ENCODE measurements at regions not wholly inside any gene's neighbourhood (a gene's known extent, or its start where the extent isn't known, plus 50 kb on each side); places are given as distances from the start of the nearest gene placed in this dataset.

DNA sequence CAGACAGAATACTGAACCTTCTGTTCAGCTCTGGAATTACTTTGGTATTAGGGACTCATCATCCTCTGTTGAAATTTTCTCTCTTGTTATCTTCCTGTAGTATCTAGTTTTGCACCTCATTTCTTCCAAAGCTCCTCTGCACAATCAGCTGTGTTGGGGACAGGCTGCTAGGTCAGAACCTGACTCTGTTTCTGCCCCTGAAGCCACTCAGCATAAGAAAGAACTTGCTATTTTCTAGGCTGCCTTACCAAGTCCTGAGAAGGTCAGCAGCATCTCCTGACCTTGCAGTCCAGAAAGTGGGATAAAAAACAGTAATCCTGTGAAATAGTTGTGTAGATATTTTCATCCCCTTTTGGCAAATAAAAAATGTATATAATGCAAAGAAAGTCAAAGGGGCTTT, 862.6 kb downstream of the SORCS3 start:
- FAIRE-seq: no peak
- dilution Hi-C loops (cut with MboI; ENCODE audit: extremely low pct_ligation_motif_present, low sequenced_read_pairs): no loop called here
- Histone ChIP-seq H3K27me3 (ENCODE audit: control insufficient read depth, extremely low read depth, insufficient read depth, low read length) (no peaks in the 10 kb centered on the region), H3K4me3 (ENCODE audit: control insufficient read depth in 2 of 3, extremely low read depth in 1 of 3, insufficient read depth in 2 of 3, low read depth in 1 of 3, low read length in 3 of 3) (no peak overlapping the region), H4K20me1 (ENCODE audit: control insufficient read depth, extremely low read depth, insufficient read depth, low read length) (no peaks in the 10 kb centered on the region), H3K79me2 (ENCODE audit: control insufficient read depth, insufficient read depth, low read length) (no peaks in the 10 kb centered on the region), H3K9me1 (ENCODE audit: control insufficient read depth, extremely low read depth, insufficient read depth, low read length) (no peaks in the 10 kb centered on the region), H2AFZ (ENCODE audit: control insufficient read depth, low read length) (no peak overlapping the region), H3K36me3 (ENCODE audit: control insufficient read depth in 2 of 2, extremely low read depth in 1 of 2, insufficient read depth in 2 of 2, low read length in 2 of 2) (no peaks in the 10 kb centered on the region), H3K4me2 (ENCODE audit: control insufficient read depth, extremely low read depth, insufficient read depth, low read depth, low read length) (no peak overlapping the region), H3K9me3 (ENCODE audit: control insufficient read depth, low read depth, low read length) (no peaks in the 10 kb centered on the region), H3K4me1 (ENCODE audit: control insufficient read depth, extremely low read depth, insufficient read depth, low read length) (no peaks in the 10 kb centered on the region), H3K9ac (ENCODE audit: control insufficient read depth, extremely low read depth, insufficient read depth, low read length) (no peak overlapping the region), H3K27ac (ENCODE audit: control insufficient read depth, insufficient read depth, low read length) (no peak overlapping the region)
- no peak for TF ChIP-seq EZH2 (IDR thresholded peaks at IDR 0.05; ENCODE audit: low read length)
- TF ChIP-seq, protein P1, sequence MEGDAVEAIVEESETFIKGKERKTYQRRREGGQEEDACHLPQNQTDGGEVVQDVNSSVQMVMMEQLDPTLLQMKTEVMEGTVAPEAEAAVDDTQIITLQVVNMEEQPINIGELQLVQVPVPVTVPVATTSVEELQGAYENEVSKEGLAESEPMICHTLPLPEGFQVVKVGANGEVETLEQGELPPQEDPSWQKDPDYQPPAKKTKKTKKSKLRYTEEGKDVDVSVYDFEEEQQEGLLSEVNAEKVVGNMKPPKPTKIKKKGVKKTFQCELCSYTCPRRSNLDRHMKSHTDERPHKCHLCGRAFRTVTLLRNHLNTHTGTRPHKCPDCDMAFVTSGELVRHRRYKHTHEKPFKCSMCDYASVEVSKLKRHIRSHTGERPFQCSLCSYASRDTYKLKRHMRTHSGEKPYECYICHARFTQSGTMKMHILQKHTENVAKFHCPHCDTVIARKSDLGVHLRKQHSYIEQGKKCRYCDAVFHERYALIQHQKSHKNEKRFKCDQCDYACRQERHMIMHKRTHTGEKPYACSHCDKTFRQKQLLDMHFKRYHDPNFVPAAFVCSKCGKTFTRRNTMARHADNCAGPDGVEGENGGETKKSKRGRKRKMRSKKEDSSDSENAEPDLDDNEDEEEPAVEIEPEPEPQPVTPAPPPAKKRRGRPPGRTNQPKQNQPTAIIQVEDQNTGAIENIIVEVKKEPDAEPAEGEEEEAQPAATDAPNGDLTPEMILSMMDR (optimal IDR thresholded peaks at IDR 0.05 in 1 of 3, IDR thresholded peaks at IDR 0.05 in 1 of 3, conservative IDR thresholded peaks at IDR 0.05 in 1 of 3; ENCODE audit: extremely low read depth in 1 of 3, insufficient read depth in 2 of 3, low read length in 3 of 3): no peak
- DNase-seq (ENCODE audit: low read depth, low spot score): no peak

DNA sequence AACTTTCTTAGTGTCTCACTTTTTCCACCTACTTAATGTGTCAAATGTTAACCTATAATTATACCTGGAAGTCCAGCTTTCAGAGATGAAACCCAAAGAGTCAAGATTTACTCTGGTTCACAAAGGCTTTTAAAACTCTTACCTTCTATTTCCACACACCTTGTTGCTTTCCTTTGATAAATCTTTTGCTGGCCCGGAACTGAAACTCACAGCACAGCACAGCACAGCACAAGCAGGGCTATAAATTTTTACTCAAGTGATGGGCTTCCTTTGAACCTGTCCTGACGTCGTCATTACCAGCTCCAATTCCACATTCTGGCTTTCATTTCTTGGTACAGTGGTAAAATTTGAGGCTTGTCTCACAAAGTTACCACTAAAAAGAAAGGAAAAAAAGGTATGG, 861.0 kb downstream of the SORCS3 start:
- TF ChIP-seq EZH2 (IDR thresholded peaks at IDR 0.05; ENCODE audit: low read length): no peak
- TF ChIP-seq, protein P1 (optimal IDR thresholded peaks at IDR 0.05 in 1 of 3, IDR thresholded peaks at IDR 0.05 in 1 of 3, conservative IDR thresholded peaks at IDR 0.05 in 1 of 3; ENCODE audit: extremely low read depth in 1 of 3, insufficient read depth in 2 of 3, low read length in 3 of 3): no peak
- no peak overlapping the region for H3K4me3 ChIP-seq (ENCODE audit: control insufficient read depth in 2 of 3, extremely low read depth in 1 of 3, insufficient read depth in 2 of 3, low read depth in 1 of 3, low read length in 3 of 3)

More for the DNA sequence above, 861.0 kb downstream of the SORCS3 start:
- no peaks in the 10 kb centered on the region for H3K79me2 ChIP-seq (ENCODE audit: control insufficient read depth, insufficient read depth, low read length)
- H3K9me3 ChIP-seq (ENCODE audit: control insufficient read depth, low read depth, low read length): no peaks in the 10 kb centered on the region
- no peaks in the 10 kb centered on the region for H3K4me1 ChIP-seq (ENCODE audit: control insufficient read depth, extremely low read depth, insufficient read depth, low read length)
- dilution Hi-C loops (cut with MboI; ENCODE audit: extremely low pct_ligation_motif_present, low sequenced_read_pairs): no loop called here
- no peak overlapping the region for H2AFZ ChIP-seq (ENCODE audit: control insufficient read depth, low read length)
- DNase-seq (ENCODE audit: low read depth, low spot score): no peak
- H3K4me2 ChIP-seq (ENCODE audit: control insufficient read depth, extremely low read depth, insufficient read depth, low read depth, low read length): no peak overlapping the region
- no peaks in the 10 kb centered on the region for H4K20me1 ChIP-seq (ENCODE audit: control insufficient read depth, extremely low read depth, insufficient read depth, low read length)
- no peak overlapping the region for H3K9ac ChIP-seq (ENCODE audit: control insufficient read depth, extremely low read depth, insufficient read depth, low read length)
- H3K27me3 ChIP-seq (ENCODE audit: control insufficient read depth, extremely low read depth, insufficient read depth, low read length): no peaks in the 10 kb centered on the region
- FAIRE-seq: no peak
- no peaks in the 10 kb centered on the region for H3K36me3 ChIP-seq (ENCODE audit: control insufficient read depth in 2 of 2, extremely low read depth in 1 of 2, insufficient read depth in 2 of 2, low read length in 2 of 2)
- H3K27ac ChIP-seq (ENCODE audit: control insufficient read depth, insufficient read depth, low read length): no peak overlapping the region
- H3K9me1 ChIP-seq (ENCODE audit: control insufficient read depth, extremely low read depth, insufficient read depth, low read length): no peaks in the 10 kb centered on the region

Measured in keratinocyte (primary cell).